ENCODE measurements at regions not wholly inside any gene's neighbourhood (a gene's known extent, or its start where the extent isn't known, plus 50 kb on each side); places are given as distances from the start of the nearest gene placed in this dataset.
"Not testable (repeated sequence)": the region's sequence is repeated elsewhere in the genome, so short reads cannot be mapped to it uniquely, and the experiment has no call there.

DNA sequence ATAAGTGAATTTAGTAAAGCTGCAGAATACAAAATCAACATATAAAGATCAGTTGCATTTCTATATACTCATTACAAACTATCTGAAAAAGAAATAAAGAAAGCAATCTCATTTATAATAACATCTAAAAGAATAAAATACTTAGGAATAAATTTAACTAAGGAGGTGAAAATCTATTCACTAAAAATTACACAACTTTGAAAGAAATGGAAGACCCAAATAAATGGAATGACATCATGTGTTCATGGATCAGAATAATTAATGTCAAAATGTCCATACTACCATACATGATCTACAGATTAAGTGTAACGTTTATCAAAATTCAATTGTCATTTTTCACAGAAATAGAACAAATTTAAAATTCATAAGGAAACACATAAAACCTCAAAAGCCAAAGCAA is 194.9 kb downstream of the TINAG start:
- no peaks in the 10 kb centered on the region for H3K36me3 Mint-ChIP-seq (ENCODE audit: low read depth)
- no peak overlapping the region for H3K4me3 Mint-ChIP-seq
- no peaks in the 10 kb centered on the region for H3K9me3 ChIP-seq (ENCODE audit: control insufficient read depth, low read length, poor library complexity, severe bottlenecking)
- H3K27ac Mint-ChIP-seq: no peak overlapping the region
- H3K27me3 Mint-ChIP-seq: no peaks in the 10 kb centered on the region
- ATAC-seq (no peak), DNase-seq (no peak)
- H3K4me1 Mint-ChIP-seq: no peaks in the 10 kb centered on the region

GRCh38 chr6:54515013-54515412 is 206.8 kb downstream of the TINAG start:
- Mint-ChIP-seq H3K27ac (no peak overlapping the region), H3K4me3 (no peak overlapping the region), H3K27me3 (no peaks in the 10 kb centered on the region), H3K36me3 (ENCODE audit: low read depth) (no peaks in the 10 kb centered on the region), H3K4me1 (no peaks in the 10 kb centered on the region)
- no peaks in the 10 kb centered on the region for H3K9me3 ChIP-seq (ENCODE audit: control insufficient read depth, low read length, poor library complexity, severe bottlenecking)
- ATAC-seq: no peak
- no peak for DNase-seq

- no peaks in the 10 kb centered on the region for H3K4me1 Mint-ChIP-seq
- no peak overlapping the region for H3K27ac Mint-ChIP-seq
- no peaks in the 10 kb centered on the region for H3K27me3 Mint-ChIP-seq
- no peaks in the 10 kb centered on the region for H3K36me3 Mint-ChIP-seq (ENCODE audit: low read depth)
- H3K4me3 Mint-ChIP-seq: no peak overlapping the region
- ATAC-seq (no peak), DNase-seq (no peak)
- H3K9me3 ChIP-seq (ENCODE audit: control insufficient read depth, low read length, poor library complexity, severe bottlenecking): no peaks in the 10 kb centered on the region
These were observed 207.5 kb downstream of the TINAG start for GRCh38 chr6:54515713-54516112.

- Mint-ChIP-seq H3K4me3 (no peak overlapping the region), H3K27me3 (no peaks in the 10 kb centered on the region), H3K27ac (no peak overlapping the region), H3K36me3 (ENCODE audit: low read depth) (no peaks in the 10 kb centered on the region), H3K4me1 (no peaks in the 10 kb centered on the region)
- ATAC-seq (no peak), DNase-seq (no peak)
- no peaks in the 10 kb centered on the region for H3K9me3 ChIP-seq (ENCODE audit: control insufficient read depth, low read length, poor library complexity, severe bottlenecking)
These were observed 208.1 kb downstream of the TINAG start for GRCh38 chr6:54516321-54516720.

DNA sequence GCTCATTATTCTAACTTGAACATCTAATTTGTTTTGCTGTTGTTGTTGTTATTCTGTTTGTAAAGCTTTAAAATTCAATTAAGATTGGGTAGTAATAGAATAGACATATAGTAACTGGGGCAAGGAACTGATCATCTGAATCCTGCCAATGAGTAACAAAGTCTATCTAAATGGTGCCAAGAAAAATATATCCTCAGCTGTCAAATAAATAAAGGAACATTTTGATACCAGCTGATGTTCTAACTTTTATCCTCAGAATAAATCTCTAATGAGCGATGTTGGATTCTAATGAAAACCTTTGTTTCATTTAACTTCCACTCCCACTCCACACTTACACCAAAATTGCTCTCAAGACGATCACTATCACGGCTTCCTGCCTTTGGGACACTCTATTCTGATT is 210.9 kb downstream of the TINAG start:
- no peaks in the 10 kb centered on the region for H3K36me3 Mint-ChIP-seq (ENCODE audit: low read depth)
- no peaks in the 10 kb centered on the region for H3K4me1 Mint-ChIP-seq
- H3K27me3 Mint-ChIP-seq: no peaks in the 10 kb centered on the region
- no peak overlapping the region for H3K4me3 Mint-ChIP-seq
- no peak for ATAC-seq
- DNase-seq: no peak
- no peak overlapping the region for H3K27ac Mint-ChIP-seq
- H3K9me3 ChIP-seq (ENCODE audit: control insufficient read depth, low read length, poor library complexity, severe bottlenecking): no peaks in the 10 kb centered on the region

DNA sequence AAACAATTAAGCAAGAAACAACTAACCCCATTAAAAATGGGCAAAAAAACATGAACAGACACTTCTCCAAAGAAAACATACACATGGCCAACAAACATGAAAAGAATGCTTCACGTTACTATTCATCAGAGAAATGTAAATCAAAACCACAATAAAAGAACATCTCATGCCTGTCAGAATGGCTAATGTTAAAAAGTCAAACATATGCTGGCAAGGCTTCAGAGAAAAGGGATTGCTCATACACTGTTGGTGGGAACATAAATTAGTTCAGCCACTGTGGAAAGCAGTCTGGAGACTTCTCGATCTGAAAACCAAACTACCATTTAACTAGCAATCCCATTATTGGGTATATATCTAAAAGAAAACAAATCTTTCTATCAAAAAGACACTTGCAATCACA is 217.5 kb downstream of the TINAG start:
- Mint-ChIP-seq H3K4me3 (no peak overlapping the region), H3K27ac (no peak overlapping the region), H3K4me1 (no peaks in the 10 kb centered on the region), H3K27me3 (no peaks in the 10 kb centered on the region), H3K36me3 (ENCODE audit: low read depth) (no peaks in the 10 kb centered on the region)
- H3K9me3 ChIP-seq (ENCODE audit: control insufficient read depth, low read length, poor library complexity, severe bottlenecking): no peaks in the 10 kb centered on the region
- ATAC-seq (no peak), DNase-seq (no peak)

- DNase-seq (no peak), ATAC-seq (no peak)
- H3K27ac Mint-ChIP-seq: no peak overlapping the region
- no peaks in the 10 kb centered on the region for H3K27me3 Mint-ChIP-seq
- no peaks in the 10 kb centered on the region for H3K36me3 Mint-ChIP-seq (ENCODE audit: low read depth)
- no peak overlapping the region for H3K4me3 Mint-ChIP-seq
- H3K9me3 ChIP-seq (ENCODE audit: control insufficient read depth, low read length, poor library complexity, severe bottlenecking): no peaks in the 10 kb centered on the region
- no peaks in the 10 kb centered on the region for H3K4me1 Mint-ChIP-seq
These were observed 225.3 kb downstream of the TINAG start for GRCh38 chr6:54533567-54533966.

GRCh38 chr6:54535568-54535967 is 227.3 kb downstream of the TINAG start:
- Mint-ChIP-seq H3K4me3 (no peak overlapping the region), H3K36me3 (ENCODE audit: low read depth) (no peaks in the 10 kb centered on the region), H3K4me1 (no peaks in the 10 kb centered on the region), H3K27me3 (no peaks in the 10 kb centered on the region), H3K27ac (no peak overlapping the region)
- ATAC-seq (no peak), DNase-seq (no peak)
- H3K9me3 ChIP-seq (ENCODE audit: control insufficient read depth, low read length, poor library complexity, severe bottlenecking): no peaks in the 10 kb centered on the region

- H3K9me3 ChIP-seq (ENCODE audit: control insufficient read depth, low read length, poor library complexity, severe bottlenecking): no peaks in the 10 kb centered on the region
- no peaks in the 10 kb centered on the region for H3K4me1 Mint-ChIP-seq
- ATAC-seq (no peak), DNase-seq (no peak)
- no peak overlapping the region for H3K27ac Mint-ChIP-seq
- H3K4me3 Mint-ChIP-seq: no peak overlapping the region
- H3K27me3 Mint-ChIP-seq: no peaks in the 10 kb centered on the region
- H3K36me3 Mint-ChIP-seq (ENCODE audit: low read depth): no peaks in the 10 kb centered on the region
These were observed 233.3 kb downstream of the TINAG start for GRCh38 chr6:54541541-54541940.

GRCh38 chr6:54559136-54559535 is 250.9 kb downstream of the TINAG start:
- H3K9me3 ChIP-seq (ENCODE audit: control insufficient read depth, low read length, poor library complexity, severe bottlenecking): no peaks in the 10 kb centered on the region
- no peak for DNase-seq
- Mint-ChIP-seq H3K36me3 (ENCODE audit: low read depth) (no peaks in the 10 kb centered on the region), H3K4me1 (no peaks in the 10 kb centered on the region), H3K4me3 (no peak overlapping the region), H3K27ac (no peak overlapping the region), H3K27me3 (no peaks in the 10 kb centered on the region)
- no peak for ATAC-seq

- not testable (repeated sequence) for H3K27ac Mint-ChIP-seq; H3K4me3 Mint-ChIP-seq; H3K9me3 ChIP-seq (ENCODE audit: control insufficient read depth, low read length, poor library complexity, severe bottlenecking); H3K36me3 Mint-ChIP-seq (ENCODE audit: low read depth); DNase-seq; H3K4me1 Mint-ChIP-seq; H3K27me3 Mint-ChIP-seq; ATAC-seq
These were observed 255.9 kb downstream of the TINAG start for GRCh38 chr6:54564188-54564587.

GRCh38 chr6:54574671-54575070 is 266.4 kb downstream of the TINAG start:
- Mint-ChIP-seq H3K27me3 (no peaks in the 10 kb centered on the region), H3K27ac (no peak overlapping the region), H3K4me1 (no peaks in the 10 kb centered on the region), H3K4me3 (no peak overlapping the region), H3K36me3 (ENCODE audit: low read depth) (no peaks in the 10 kb centered on the region)
- ATAC-seq: no peak
- DNase-seq: no peak
- no peaks in the 10 kb centered on the region for H3K9me3 ChIP-seq (ENCODE audit: control insufficient read depth, low read length, poor library complexity, severe bottlenecking)

GRCh38 chr6:54578261-54578660 is 268.3 kb upstream of the FAM83B start:
- Mint-ChIP-seq H3K27ac (no peak overlapping the region), H3K27me3 (no peaks in the 10 kb centered on the region), H3K4me3 (no peak overlapping the region), H3K4me1 (no peaks in the 10 kb centered on the region), H3K36me3 (ENCODE audit: low read depth) (no peaks in the 10 kb centered on the region)
- ATAC-seq (no peak), DNase-seq (no peak)
- H3K9me3 ChIP-seq (ENCODE audit: control insufficient read depth, low read length, poor library complexity, severe bottlenecking): no peaks in the 10 kb centered on the region

DNA sequence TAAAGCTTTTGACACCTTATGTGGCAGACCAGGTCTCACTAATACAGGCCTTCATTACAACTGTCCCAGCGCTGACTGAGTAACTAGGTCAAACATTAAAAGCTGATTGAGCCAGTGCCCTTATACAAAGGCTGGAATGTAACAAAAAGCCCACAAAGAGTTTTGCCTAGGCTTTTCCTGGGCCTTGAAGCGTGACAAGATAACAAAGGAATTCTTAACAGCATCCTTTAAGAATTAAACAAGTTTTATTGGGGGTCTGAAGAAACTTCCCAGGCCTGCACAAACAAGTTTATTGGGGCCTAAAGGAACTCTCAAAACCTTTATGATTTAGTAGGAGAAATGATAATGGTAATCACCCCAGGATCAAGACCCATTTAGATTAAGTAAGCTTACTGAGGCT is 267.6 kb upstream of the FAM83B start:
- H3K36me3 Mint-ChIP-seq (ENCODE audit: low read depth): no peaks in the 10 kb centered on the region
- DNase-seq (no peak), ATAC-seq (no peak)
- no peak overlapping the region for H3K4me3 Mint-ChIP-seq
- H3K9me3 ChIP-seq (ENCODE audit: control insufficient read depth, low read length, poor library complexity, severe bottlenecking): no peaks in the 10 kb centered on the region
- no peaks in the 10 kb centered on the region for H3K27me3 Mint-ChIP-seq
- H3K27ac Mint-ChIP-seq: no peak overlapping the region
- H3K4me1 Mint-ChIP-seq: no peaks in the 10 kb centered on the region

- no peak for DNase-seq
- Mint-ChIP-seq H3K36me3 (ENCODE audit: low read depth) (no peaks in the 10 kb centered on the region), H3K27ac (no peak overlapping the region), H3K27me3 (no peaks in the 10 kb centered on the region), H3K4me3 (no peak overlapping the region), H3K4me1 (no peaks in the 10 kb centered on the region)
- H3K9me3 ChIP-seq (ENCODE audit: control insufficient read depth, low read length, poor library complexity, severe bottlenecking): no peaks in the 10 kb centered on the region
- no peak for ATAC-seq
These were observed 260.3 kb upstream of the FAM83B start for GRCh38 chr6:54586251-54586650.

Data from T-helper 17 cell (primary cell).